ENCODE measurements at regions not wholly inside any gene's neighbourhood (a gene's known extent, or its start where the extent isn't known, plus 50 kb on each side); places are given as distances from the start of the nearest gene placed in this dataset.

DNA sequence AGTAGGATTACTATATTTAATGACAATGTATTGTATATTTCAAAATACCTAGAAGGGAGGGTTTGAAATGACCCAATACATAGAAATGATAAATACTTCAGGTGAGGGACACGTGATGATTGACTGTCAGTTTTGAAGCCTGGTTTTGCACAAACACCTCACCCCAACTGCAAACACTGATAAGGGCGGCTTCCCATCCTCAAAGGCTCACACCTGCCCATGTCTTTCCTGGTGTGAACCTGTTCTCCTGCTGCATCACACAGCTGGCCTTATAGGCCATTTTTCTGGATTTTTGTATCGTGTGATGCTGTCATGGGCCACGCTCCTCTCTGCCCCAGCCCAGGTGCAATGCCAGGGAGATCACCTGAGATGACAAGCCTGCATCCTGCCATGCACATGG lies 166.5 kb upstream of the NCK2 start:
- no peak for ATAC-seq (ENCODE audit: insufficient read depth, low read depth)

DNA sequence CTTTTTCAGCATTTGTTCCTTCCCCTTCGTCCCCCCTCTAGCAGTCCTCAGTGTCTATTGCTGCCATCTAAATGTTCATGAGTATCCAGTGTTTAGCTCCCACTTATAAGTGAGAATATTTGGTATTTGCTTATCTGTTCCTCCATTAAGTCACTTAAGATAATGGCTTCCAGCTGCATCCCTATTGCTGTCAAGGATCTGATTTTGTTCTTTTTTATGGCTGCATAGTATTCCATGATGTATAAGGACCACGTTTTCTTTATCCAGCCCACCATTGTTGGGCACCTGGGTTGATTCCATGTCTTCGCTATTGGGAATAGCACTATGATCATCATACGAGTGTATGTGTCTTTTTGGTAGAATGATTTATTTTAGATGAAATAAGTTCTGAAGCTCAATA lies 166.9 kb upstream of the NCK2 start:
- H3K27ac ChIP-seq (ENCODE audit: low read length) = no peak overlapping the region
- no peaks in the 10 kb centered on the region for H3K9me3 ChIP-seq (ENCODE audit: insufficient read depth, low read length, severe bottlenecking)
- TF ChIP-seq, protein P1, sequence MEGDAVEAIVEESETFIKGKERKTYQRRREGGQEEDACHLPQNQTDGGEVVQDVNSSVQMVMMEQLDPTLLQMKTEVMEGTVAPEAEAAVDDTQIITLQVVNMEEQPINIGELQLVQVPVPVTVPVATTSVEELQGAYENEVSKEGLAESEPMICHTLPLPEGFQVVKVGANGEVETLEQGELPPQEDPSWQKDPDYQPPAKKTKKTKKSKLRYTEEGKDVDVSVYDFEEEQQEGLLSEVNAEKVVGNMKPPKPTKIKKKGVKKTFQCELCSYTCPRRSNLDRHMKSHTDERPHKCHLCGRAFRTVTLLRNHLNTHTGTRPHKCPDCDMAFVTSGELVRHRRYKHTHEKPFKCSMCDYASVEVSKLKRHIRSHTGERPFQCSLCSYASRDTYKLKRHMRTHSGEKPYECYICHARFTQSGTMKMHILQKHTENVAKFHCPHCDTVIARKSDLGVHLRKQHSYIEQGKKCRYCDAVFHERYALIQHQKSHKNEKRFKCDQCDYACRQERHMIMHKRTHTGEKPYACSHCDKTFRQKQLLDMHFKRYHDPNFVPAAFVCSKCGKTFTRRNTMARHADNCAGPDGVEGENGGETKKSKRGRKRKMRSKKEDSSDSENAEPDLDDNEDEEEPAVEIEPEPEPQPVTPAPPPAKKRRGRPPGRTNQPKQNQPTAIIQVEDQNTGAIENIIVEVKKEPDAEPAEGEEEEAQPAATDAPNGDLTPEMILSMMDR (IDR thresholded peaks at IDR 0.05; ENCODE audit: borderline replicate concordance, extremely low read depth, low read length, poor library complexity, severe bottlenecking) = no peak
- TF ChIP-seq EZH2 (IDR thresholded peaks at IDR 0.05; ENCODE audit: borderline replicate concordance, low read depth, low read length, severe bottlenecking) = no peak
- no peak for DNase-seq
- no peaks in the 10 kb centered on the region for H4K20me1 ChIP-seq (ENCODE audit: insufficient read depth, low read length)
- no peak overlapping the region for H3K9ac ChIP-seq (ENCODE audit: low read depth, low read length)
- H3K36me3 ChIP-seq (ENCODE audit: insufficient read depth, low read length) = no peaks in the 10 kb centered on the region
- no peak overlapping the region for H3K4me2 ChIP-seq (ENCODE audit: insufficient read depth, low read length)
- H3K27me3 ChIP-seq (ENCODE audit: insufficient read depth, low read length, poor library complexity) = no peaks in the 10 kb centered on the region
- no peaks in the 10 kb centered on the region for H3K4me1 ChIP-seq (ENCODE audit: insufficient read depth, low read length)
- no peaks in the 10 kb centered on the region for H3K79me2 ChIP-seq (ENCODE audit: insufficient read depth, low read length)
- no peak overlapping the region for H3K4me3 ChIP-seq (ENCODE audit: low read depth in 1 of 2, low read length in 2 of 2)
- H2AFZ ChIP-seq (ENCODE audit: low read depth, low read length) = no peak overlapping the region
- ATAC-seq (ENCODE audit: insufficient read depth, low read depth) = no peak

More for the DNA sequence above, 166.5 kb upstream of the NCK2 start:
- no peaks in the 10 kb centered on the region for H3K4me1 ChIP-seq (ENCODE audit: insufficient read depth, low read length)
- H3K36me3 ChIP-seq (ENCODE audit: insufficient read depth, low read length) = no peaks in the 10 kb centered on the region
- H3K27ac ChIP-seq (ENCODE audit: low read length) = no peak overlapping the region
- no peaks in the 10 kb centered on the region for H3K9me3 ChIP-seq (ENCODE audit: insufficient read depth, low read length, severe bottlenecking)
- no peaks in the 10 kb centered on the region for H3K27me3 ChIP-seq (ENCODE audit: insufficient read depth, low read length, poor library complexity)
- H3K4me2 ChIP-seq (ENCODE audit: insufficient read depth, low read length) = no peak overlapping the region
- no peaks in the 10 kb centered on the region for H3K79me2 ChIP-seq (ENCODE audit: insufficient read depth, low read length)
- no peak overlapping the region for H2AFZ ChIP-seq (ENCODE audit: low read depth, low read length)
- DNase-seq = no peak
- no peak for TF ChIP-seq EZH2 (IDR thresholded peaks at IDR 0.05; ENCODE audit: borderline replicate concordance, low read depth, low read length, severe bottlenecking)
- TF ChIP-seq, protein P1 (IDR thresholded peaks at IDR 0.05; ENCODE audit: borderline replicate concordance, extremely low read depth, low read length, poor library complexity, severe bottlenecking) = no peak
- no peak overlapping the region for H3K4me3 ChIP-seq (ENCODE audit: low read depth in 1 of 2, low read length in 2 of 2)
- H4K20me1 ChIP-seq (ENCODE audit: insufficient read depth, low read length) = no peaks in the 10 kb centered on the region
- no peak overlapping the region for H3K9ac ChIP-seq (ENCODE audit: low read depth, low read length)

DNA sequence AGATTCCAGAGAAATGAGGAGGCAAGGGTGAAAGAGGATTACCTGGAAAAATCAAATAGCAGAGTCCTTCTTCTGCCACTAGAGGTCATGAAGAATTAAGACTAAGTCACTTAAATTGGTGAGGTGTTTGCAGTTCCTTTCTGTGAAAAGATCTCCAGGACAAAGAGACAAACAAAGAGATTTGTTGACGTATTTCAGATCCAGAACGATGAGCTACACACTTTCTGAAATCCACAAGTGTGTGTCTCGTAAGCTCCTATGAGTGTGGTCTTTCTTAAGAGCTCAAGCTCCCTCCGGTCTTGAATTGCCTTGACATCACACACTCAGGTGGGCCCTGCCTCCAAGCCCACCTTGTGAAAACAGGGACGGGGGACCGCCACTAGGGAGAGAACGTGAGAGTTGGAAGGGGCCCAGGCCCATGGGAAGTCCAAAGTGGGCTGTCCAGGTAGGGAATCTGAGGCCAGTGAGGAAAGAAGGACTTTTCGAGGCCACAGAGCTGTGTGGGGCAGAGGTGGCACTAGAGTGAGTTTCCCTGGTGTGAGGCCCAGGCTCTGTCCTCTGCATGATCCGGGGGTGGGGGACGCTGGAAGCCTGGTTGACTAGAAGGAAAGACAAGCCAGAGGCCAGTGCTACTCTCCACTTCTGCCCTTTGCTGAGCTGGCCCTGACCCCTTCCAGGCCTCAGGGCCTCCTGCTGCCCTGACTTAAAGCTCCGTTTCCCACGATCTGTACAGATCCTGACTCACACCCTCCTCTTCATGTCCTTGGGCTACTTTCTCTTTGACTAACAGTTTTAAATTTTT lies 168.1 kb upstream of the NCK2 start:
- H3K4me1 ChIP-seq (ENCODE audit: insufficient read depth, low read length) = no peaks in the 10 kb centered on the region
- no peaks in the 10 kb centered on the region for H3K27me3 ChIP-seq (ENCODE audit: insufficient read depth, low read length, poor library complexity)
- no peak overlapping the region for H3K4me2 ChIP-seq (ENCODE audit: insufficient read depth, low read length)
- H3K9me3 ChIP-seq (ENCODE audit: insufficient read depth, low read length, severe bottlenecking) = no peaks in the 10 kb centered on the region
- H2AFZ ChIP-seq (ENCODE audit: low read depth, low read length) = peak overlapping the region; percentile 52; the same call in 1 of the 2 replicates
- ATAC-seq (ENCODE audit: insufficient read depth, low read depth) = peak; percentile 63; the same call in 2 of the 3 replicates
- no peak for DNase-seq
- no peak overlapping the region for H3K4me3 ChIP-seq (ENCODE audit: low read depth in 1 of 2, low read length in 2 of 2)
- H3K9ac ChIP-seq (ENCODE audit: low read depth, low read length) = no peak overlapping the region
- H4K20me1 ChIP-seq (ENCODE audit: insufficient read depth, low read length) = no peaks in the 10 kb centered on the region
- H3K36me3 ChIP-seq (ENCODE audit: insufficient read depth, low read length) = no peaks in the 10 kb centered on the region
- H3K27ac ChIP-seq (ENCODE audit: low read length) = no peak overlapping the region
- TF ChIP-seq, protein P1 (IDR thresholded peaks at IDR 0.05; ENCODE audit: borderline replicate concordance, extremely low read depth, low read length, poor library complexity, severe bottlenecking) = peak; percentile 69
- no peak for TF ChIP-seq EZH2 (IDR thresholded peaks at IDR 0.05; ENCODE audit: borderline replicate concordance, low read depth, low read length, severe bottlenecking)
- no peaks in the 10 kb centered on the region for H3K79me2 ChIP-seq (ENCODE audit: insufficient read depth, low read length)
